ENCODE measurements at regions not wholly inside any gene's neighbourhood (a gene's known extent, or its start where the extent isn't known, plus 50 kb on each side); places are given as distances from the start of the nearest gene placed in this dataset.

- Histone ChIP-seq H3K4me1 (ENCODE audit: control insufficient read depth in 1 of 2, insufficient read depth in 1 of 2, low read depth in 1 of 2, low read length in 1 of 2) (peaks cover 13% of the 10 kb centered on the region in 2 experiments), H3K4me3 (ENCODE audit: low read depth in 1 of 2, low read length in 1 of 2) (no peak overlapping the region), H3K9me3 (no peaks in the 10 kb centered on the region), H3K36me3 (no peaks in the 10 kb centered on the region), H3K27me3 (no peaks in the 10 kb centered on the region), H3K27ac (no peak overlapping the region)
- TF ChIP-seq CTCF (IDR thresholded peaks at IDR 0.05): no peak
Measured at GRCh38 chr1:219465212-219466093, 147.5 kb downstream of the ZC3H11B start.

DNA sequence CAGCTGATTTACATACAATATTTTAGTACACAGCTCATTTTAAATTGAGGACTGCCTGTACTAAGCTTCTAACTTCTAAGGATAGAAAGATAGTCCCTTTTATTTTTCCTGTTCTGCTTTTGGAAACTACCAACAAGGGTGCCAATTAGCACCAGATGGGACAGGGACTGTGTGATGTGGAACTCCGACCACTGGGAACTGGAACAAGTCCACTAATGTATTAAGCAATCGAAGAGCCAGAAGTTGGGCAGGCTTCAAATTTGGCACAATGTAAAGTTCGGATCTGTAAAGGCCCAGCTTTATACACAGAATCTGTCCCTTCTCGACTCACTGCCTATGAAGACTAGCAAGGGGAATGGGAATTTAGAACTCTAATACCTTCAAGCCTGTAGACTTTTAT is 149.3 kb downstream of the ZC3H11B start:
- Histone ChIP-seq H3K36me3 (no peaks in the 10 kb centered on the region), H3K4me1 (ENCODE audit: control insufficient read depth in 1 of 2, insufficient read depth in 1 of 2, low read depth in 1 of 2, low read length in 1 of 2) (peaks cover 19 to 24% of the 10 kb centered on the region in 2 experiments), H3K27me3 (no peaks in the 10 kb centered on the region), H3K9me3 (no peaks in the 10 kb centered on the region), H3K4me3 (ENCODE audit: low read depth in 1 of 2, low read length in 1 of 2) (no peak overlapping the region), H3K27ac (no peak overlapping the region)
- TF ChIP-seq CTCF (IDR thresholded peaks at IDR 0.05): no peak

DNA sequence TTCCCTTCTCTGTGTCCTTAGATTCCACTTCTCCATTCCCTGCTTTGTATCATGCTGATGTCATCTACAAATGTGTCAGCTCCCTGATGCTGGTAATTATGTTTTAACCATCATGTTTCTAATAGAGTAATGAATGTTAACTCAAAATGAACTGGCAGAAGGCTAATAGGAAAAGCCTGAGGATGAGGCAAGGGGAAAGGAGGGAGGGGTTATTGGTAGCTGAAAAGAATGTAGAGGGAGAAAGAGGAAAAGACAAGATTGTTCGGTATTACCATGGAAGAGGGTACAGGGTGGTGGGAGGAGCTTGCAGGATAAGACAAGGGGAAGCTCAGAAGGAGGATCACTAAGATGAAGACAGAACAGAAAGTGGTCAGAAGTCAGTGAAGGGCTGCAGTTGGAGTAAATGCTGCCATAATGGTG is 150.9 kb downstream of the ZC3H11B start:
- no peak for TF ChIP-seq CTCF (IDR thresholded peaks at IDR 0.05)
- Histone ChIP-seq H3K27ac (peak overlapping the region; percentile 73), H3K36me3 (no peaks in the 10 kb centered on the region), H3K4me1 (ENCODE audit: control insufficient read depth in 1 of 2, insufficient read depth in 1 of 2, low read depth in 1 of 2, low read length in 1 of 2) (peaks cover 19 to 24% of the 10 kb centered on the region in 2 experiments), H3K9me3 (no peaks in the 10 kb centered on the region), H3K4me3 (ENCODE audit: low read depth in 1 of 2, low read length in 1 of 2) (no peak overlapping the region), H3K27me3 (no peaks in the 10 kb centered on the region)

DNA sequence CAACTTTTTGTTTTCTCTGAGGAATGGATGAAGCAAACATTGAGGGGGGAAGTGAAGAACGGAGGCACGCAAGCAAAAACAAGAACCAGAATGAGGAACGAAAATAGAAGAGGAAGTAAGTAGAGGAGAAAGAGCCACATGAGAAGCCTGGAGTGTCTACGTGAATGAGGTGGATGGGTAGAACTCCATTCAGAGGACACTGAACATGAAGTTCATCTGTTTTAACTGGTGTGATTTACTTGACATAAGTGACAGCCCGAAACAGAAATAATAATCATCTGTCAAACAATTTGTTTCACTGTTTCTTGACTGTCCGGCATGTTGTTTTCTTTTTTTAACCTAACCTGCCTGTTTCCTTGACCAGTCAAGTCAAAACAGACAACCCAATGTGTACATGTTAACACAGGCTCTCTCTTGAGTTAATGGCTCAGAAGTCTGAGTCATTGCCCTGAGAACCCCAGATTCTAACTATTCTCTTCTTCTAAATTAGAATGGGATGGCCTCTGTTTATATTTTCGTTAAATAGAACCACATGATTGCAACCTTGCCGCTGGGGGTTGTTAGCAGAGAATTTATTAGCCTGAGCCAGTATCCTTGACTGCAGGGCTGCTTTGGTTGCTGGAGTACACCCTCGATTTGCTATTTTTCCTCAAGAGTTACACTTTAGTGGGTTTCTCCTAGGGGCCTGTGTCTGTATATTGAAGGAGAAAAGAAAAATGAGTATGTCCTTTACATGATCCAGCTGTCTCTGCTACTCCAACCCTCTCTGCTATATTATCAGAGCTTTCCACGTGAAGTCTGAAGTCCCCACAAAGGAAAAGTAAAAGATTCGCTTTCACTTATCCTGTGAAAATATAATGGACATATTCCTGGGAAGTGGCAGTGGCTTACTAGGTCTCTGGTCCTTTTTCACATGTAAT is 151.7 kb downstream of the ZC3H11B start:
- Histone ChIP-seq H3K36me3 (no peaks in the 10 kb centered on the region), H3K27ac (peak overlapping the region; percentile 73), H3K4me1 (ENCODE audit: control insufficient read depth in 1 of 2, insufficient read depth in 1 of 2, low read depth in 1 of 2, low read length in 1 of 2) (peaks cover 19 to 24% of the 10 kb centered on the region in 2 experiments), H3K4me3 (ENCODE audit: low read depth in 1 of 2, low read length in 1 of 2) (no peak overlapping the region), H3K9me3 (no peaks in the 10 kb centered on the region), H3K27me3 (no peaks in the 10 kb centered on the region)
- no peak for TF ChIP-seq CTCF (IDR thresholded peaks at IDR 0.05)

DNA sequence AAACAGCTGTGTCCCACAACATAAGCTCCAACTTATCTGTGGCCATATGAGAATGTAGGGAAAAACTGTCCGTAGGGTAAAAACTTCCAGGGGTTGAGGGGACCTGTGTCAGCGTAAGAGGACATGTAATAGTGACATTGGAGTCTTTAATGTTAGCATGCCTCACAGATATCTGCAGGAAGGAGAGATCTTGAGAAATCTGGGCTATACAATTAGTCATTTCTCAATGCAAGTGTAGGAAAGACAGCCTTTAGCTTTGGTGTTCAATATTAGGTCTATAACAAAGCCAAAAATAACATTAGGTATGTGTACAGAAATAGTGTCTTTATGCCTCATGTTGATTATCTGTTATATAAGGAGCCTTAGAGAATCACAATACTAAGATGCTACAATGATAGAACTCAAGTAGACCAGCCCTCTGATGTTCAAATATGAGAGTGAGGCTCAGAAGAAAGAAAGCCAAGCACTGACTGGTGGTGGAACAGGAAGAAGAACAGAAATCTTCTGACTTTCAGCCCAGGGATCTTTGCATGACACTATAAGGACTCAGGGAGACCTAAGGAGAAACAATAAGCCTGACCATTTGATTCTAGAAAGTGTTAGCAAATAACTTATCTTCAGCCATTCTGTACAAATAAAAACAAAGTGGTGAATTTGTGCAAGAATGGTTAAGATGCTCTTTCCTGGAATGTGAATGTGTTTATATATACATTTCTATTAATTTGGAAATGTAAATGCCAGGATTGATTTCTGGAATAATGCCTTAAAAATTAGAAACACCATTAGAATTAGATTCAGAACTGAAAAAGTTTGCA is 152.6 kb downstream of the ZC3H11B start:
- no peaks in the 10 kb centered on the region for H3K27me3 ChIP-seq
- peaks cover 19 to 24% of the 10 kb centered on the region in 2 experiments for H3K4me1 ChIP-seq (ENCODE audit: control insufficient read depth in 1 of 2, insufficient read depth in 1 of 2, low read depth in 1 of 2, low read length in 1 of 2)
- TF ChIP-seq CTCF (IDR thresholded peaks at IDR 0.05): no peak
- no peaks in the 10 kb centered on the region for H3K9me3 ChIP-seq
- no peak overlapping the region for H3K4me3 ChIP-seq (ENCODE audit: low read depth in 1 of 2, low read length in 1 of 2)
- H3K36me3 ChIP-seq: no peaks in the 10 kb centered on the region
- peak overlapping the region; percentile 73 for H3K27ac ChIP-seq

All from neutrophil (primary cell).